OCI-LY1 (cell line): ENCODE measurements at regions not wholly inside any gene's neighbourhood (a gene's known extent, or its start where the extent isn't known, plus 50 kb on each side); places are given as distances from the start of the nearest gene placed in this dataset.

Experiments used
- H2AFZ ChIP-seq: fragments of 200-600 bp; sonication (generic), shearing (Covaris generic); 2 replicates; pipeline ENCODE4 v1.6.0; 2014; ENCODE audit warnings: antibody characterized with exemption, mild to moderate bottlenecking, low read length
- H3F3A ChIP-seq: fragments of 200-600 bp; sonication (generic), shearing (Covaris generic); 2 replicates; pipeline ENCODE4 v1.6.0; 2014; ENCODE audit warnings: mild to moderate bottlenecking, antibody characterized with exemption, low read length, moderate library complexity; ENCODE audit not compliant: insufficient read depth
- H3K27ac ChIP-seq: fragments of 200-600 bp; sonication (generic); 2 replicates; pipeline ENCODE4 v1.5.1; 2014; ENCODE audit warnings: low read length, mixed run types, mild to moderate bottlenecking, low read depth; ENCODE audit not compliant: poor library complexity, severe bottlenecking
- H3K27me3 ChIP-seq: fragments of 200-600 bp; sonication (generic); 2 replicates; pipeline ENCODE4 v1.6.0; 2014; ENCODE audit warnings: antibody characterized with exemption, mild to moderate bottlenecking, low read length, moderate library complexity; ENCODE audit not compliant: insufficient read depth
- H3K36me3 ChIP-seq: fragments of 200-600 bp; sonication (generic); 2 replicates; pipeline ENCODE4 v1.6.1; 2014; ENCODE audit warnings: mild to moderate bottlenecking, antibody characterized with exemption, low read length, moderate library complexity, mixed read lengths; ENCODE audit not compliant: insufficient read depth
- H3K4me1 ChIP-seq: fragments of 200-600 bp; sonication (generic); 2 replicates; pipeline ENCODE4 v1.5.1; 2014; ENCODE audit warnings: mild to moderate bottlenecking, low read length, moderate library complexity; ENCODE audit not compliant: insufficient read depth, severe bottlenecking
- H3K4me2 ChIP-seq: fragments of 200-600 bp; sonication (generic), shearing (Covaris generic); 2 replicates; pipeline ENCODE4 v1.6.1; 2014; ENCODE audit warnings: low read length
- H3K4me3 ChIP-seq: fragments of 200-600 bp; sonication (generic); 2 replicates; pipeline ENCODE4 v1.5.1; 2014; ENCODE audit warnings: low read length, low read depth, mild to moderate bottlenecking, mixed read lengths; ENCODE audit not compliant: poor library complexity, severe bottlenecking
- H3K79me2 ChIP-seq: fragments of 200-600 bp; shearing (Covaris generic); 2 replicates; pipeline ENCODE4 v1.6.1; 2016; ENCODE audit warnings: mixed run types, low read length, mixed read lengths; ENCODE audit not compliant: insufficient read depth
- H3K9ac ChIP-seq: fragments of 200-600 bp; sonication (generic), shearing (Covaris generic); 2 replicates; pipeline ENCODE4 v1.6.1; 2014; ENCODE audit warnings: mild to moderate bottlenecking, low read length, mixed read lengths
- H3K9me2 ChIP-seq: fragments of 200-600 bp; sonication (generic), shearing (Covaris generic); 2 replicates; pipeline ENCODE4 v1.6.1; 2014; ENCODE audit warnings: low read depth, mild to moderate bottlenecking, low read length, mixed read lengths
- H3K9me3 ChIP-seq: fragments of 200-600 bp; shearing (Covaris generic); 2 replicates; pipeline ENCODE4 v1.6.1; 2014; ENCODE audit warnings: low read length, mixed read lengths
- H4K20me1 ChIP-seq: fragments of 200-600 bp; sonication (generic), shearing (Covaris generic); 2 replicates; pipeline ENCODE4 v1.6.0; 2016; ENCODE audit warnings: mild to moderate bottlenecking, low read length; ENCODE audit not compliant: insufficient read depth
- CTCF ChIP-seq: fragments of 200-600 bp; sonication (generic), shearing (Covaris generic); IDR thresholded peaks from 2 replicates; pipeline ENCODE4 v1.5.1; 2017; ENCODE audit warnings: mild to moderate bottlenecking, antibody characterized with exemption, low read length, moderate library complexity, mixed read lengths
- EZH2 ChIP-seq: fragments of 200-600 bp; sonication (generic), shearing (Covaris generic); IDR thresholded peaks from 2 replicates; pipeline ENCODE4 v1.8.0; 2017; ENCODE audit warnings: borderline replicate concordance, mixed run types, mild to moderate bottlenecking, antibody characterized with exemption, low read length, moderate library complexity, mixed read lengths

DNA sequence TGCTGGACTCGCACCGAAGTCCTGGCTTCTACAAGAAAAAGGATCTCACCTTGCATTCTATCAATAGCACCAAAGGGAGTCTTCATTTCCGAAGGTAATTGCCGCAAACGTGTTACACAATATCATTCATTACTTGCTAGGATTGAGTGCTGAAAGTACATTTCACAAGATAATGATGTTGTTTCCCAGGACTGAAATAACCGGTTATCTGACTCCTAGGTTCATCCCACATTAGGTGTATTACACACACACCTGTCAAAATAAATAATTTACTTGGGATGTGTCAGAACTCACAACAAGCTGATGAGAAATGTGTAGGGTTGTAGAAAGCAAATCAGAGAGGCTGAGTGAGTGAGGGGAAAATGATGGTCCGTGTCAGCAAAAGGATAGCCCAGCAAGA, 219.4 kb upstream of the RHOBTB1 start:
- no peaks in the 10 kb centered on the region for H4K20me1 ChIP-seq
- no peak for TF ChIP-seq EZH2
- TF ChIP-seq CTCF = no peak
- no peak overlapping the region for H2AFZ ChIP-seq
- H3K9ac ChIP-seq = no peak overlapping the region
- H3K9me2 ChIP-seq = no peaks in the 10 kb centered on the region
- no peak overlapping the region for H3K4me3 ChIP-seq
- no peaks in the 10 kb centered on the region for H3K9me3 ChIP-seq
- H3K36me3 ChIP-seq = no peaks in the 10 kb centered on the region
- H3F3A ChIP-seq = no peaks in the 10 kb centered on the region
- no peak overlapping the region for H3K27ac ChIP-seq
- H3K4me2 ChIP-seq = no peak overlapping the region
- H3K27me3 ChIP-seq = no peaks in the 10 kb centered on the region; the same call in 1 of the 2 replicates
- H3K4me1 ChIP-seq = no peaks in the 10 kb centered on the region
- no peaks in the 10 kb centered on the region for H3K79me2 ChIP-seq

DNA sequence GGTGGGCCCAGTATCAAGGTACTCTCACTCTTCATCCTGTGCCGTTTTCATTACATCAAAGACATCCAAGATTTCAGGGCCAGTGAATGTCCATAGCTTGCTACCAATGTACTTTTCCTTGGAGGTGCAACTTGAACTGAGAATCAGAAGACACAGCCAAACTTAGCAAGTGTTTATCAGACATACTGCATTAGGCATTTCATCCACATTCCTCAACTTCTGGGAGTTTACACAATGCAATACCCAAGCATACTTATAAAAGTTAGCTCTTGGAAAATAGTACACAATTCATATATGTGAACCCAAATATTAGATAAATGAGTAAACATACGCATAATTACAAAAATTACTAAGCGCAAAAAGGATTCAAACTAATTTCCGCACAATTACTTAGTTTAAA, 216.3 kb upstream of the RHOBTB1 start:
- TF ChIP-seq CTCF = no peak
- TF ChIP-seq EZH2 = no peak
- Histone ChIP-seq H3K27ac (no peak overlapping the region), H3K4me2 (no peak overlapping the region), H3K4me1 (no peaks in the 10 kb centered on the region), H3F3A (no peaks in the 10 kb centered on the region), H3K36me3 (no peaks in the 10 kb centered on the region), H3K9me3 (no peaks in the 10 kb centered on the region), H3K79me2 (no peaks in the 10 kb centered on the region), H4K20me1 (no peaks in the 10 kb centered on the region), H3K9ac (no peak overlapping the region), H3K9me2 (no peaks in the 10 kb centered on the region), H2AFZ (no peak overlapping the region), H3K4me3 (no peak overlapping the region), H3K27me3 (no peaks in the 10 kb centered on the region; the same call in 1 of the 2 replicates)

DNA sequence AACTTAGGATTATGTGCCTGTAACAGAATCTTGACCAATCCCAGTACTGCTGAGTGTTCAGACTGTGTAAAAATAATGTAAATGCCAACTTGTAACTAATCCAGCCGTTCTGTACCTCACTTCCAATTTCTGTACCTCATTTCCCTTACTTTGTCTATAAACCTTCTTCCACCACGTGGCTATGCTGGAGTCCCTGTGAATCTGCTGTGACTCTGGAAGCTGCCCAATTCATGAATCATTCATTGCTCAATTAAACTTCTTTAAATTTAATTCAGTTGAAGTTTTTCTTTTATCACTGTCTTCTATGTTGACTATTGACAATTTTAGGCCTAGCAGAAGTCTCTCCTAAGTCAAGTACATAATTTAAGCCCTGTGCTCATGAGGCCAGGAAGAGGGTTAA, 215.3 kb upstream of the RHOBTB1 start:
- no peak overlapping the region for H3K27ac ChIP-seq
- H2AFZ ChIP-seq = no peak overlapping the region

More for the DNA sequence above, 215.3 kb upstream of the RHOBTB1 start:
- Histone ChIP-seq H3K4me1 (peaks cover 4% of the 10 kb centered on the region), H4K20me1 (no peaks in the 10 kb centered on the region), H3F3A (no peaks in the 10 kb centered on the region), H3K9me3 (no peaks in the 10 kb centered on the region), H3K27me3 (no peaks in the 10 kb centered on the region; the same call in 1 of the 2 replicates), H3K79me2 (no peaks in the 10 kb centered on the region), H3K4me2 (no peak overlapping the region), H3K9me2 (no peaks in the 10 kb centered on the region), H3K4me3 (no peak overlapping the region), H3K9ac (no peak overlapping the region), H3K36me3 (no peaks in the 10 kb centered on the region)
- no peak for TF ChIP-seq EZH2
- no peak for TF ChIP-seq CTCF
